GM19035 (cell line): ENCODE measurements at regions not wholly inside any gene's neighbourhood (a gene's known extent, or its start where the extent isn't known, plus 50 kb on each side); places are given as distances from the start of the nearest gene placed in this dataset.

Experiments used
- ATAC-seq: cut with Tn5 transposase; IDR thresholded peaks from one replicate; pipeline ENCODE4 v1.9.1; 2021; ENCODE audit not compliant: unreplicated experiment

DNA sequence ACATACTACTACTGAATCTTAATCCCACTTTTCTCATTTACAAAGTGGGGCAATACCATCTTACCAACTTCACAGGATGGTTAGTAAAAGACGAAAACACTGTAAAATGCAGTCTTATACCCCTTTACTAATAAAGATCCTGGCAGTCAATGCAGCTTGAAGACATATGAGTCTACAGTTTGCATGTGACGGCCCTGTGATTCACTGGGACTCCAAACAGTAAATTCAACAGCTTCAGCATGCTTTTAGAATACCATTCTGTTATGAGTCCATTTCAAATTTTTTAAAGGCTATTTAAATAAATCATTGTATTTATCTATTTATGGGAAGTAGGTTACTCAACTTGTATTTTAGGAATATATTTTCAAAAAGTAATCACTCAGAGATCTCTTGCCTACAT, 629.1 kb downstream of the LIG4 start:
- ATAC-seq = no peak

DNA sequence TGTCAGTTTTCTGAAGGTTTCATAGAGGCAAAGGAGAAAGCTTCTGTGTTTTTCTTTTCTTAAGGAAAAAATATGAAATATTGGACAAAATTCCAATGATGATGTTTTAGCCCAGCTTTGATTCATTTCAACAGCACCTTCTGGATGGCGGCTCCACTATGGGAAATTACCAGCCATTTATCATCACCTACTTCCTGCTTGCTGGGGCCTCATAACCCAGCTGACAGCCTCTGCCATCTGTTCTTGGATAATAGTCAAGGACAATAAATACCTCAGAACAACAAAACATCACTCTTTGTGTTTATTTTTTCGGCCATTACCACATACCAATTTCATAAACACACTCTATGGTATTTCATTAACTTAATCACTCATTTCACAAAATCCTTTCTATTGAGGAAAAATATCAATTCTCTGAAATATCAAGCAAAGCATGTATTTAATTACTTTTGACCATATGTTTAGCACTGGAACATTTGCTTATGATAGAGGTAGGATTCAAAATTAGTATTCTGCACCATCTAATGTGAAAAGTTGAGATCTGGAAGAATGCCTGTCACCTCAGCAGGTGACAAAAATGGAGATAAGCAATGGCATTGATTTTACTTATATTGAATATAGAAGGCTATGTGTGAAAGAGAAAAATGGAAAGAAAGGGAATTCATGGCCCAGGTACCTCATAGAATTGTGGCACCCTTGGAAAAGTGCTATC, 629.7 kb downstream of the LIG4 start:
- ATAC-seq = no peak

DNA sequence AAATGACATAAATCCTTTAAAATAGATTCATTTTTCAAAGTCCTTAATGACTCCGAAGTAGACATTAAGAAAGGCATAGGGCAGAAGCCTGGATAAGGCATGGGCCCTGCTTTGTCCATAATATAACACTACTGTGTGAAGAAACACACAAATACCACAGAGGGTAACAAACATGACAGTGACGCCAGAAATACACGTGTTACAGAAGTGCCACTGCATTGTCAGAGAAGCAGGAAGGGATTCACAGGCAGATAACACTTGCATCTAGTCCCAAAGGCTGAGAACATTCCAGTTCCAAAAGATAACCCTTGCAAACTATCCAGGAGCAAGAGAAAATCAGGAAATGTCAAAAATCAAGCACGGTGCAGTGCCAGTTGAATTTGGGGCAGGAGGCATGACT, 633.2 kb downstream of the LIG4 start:
- no peak for ATAC-seq

DNA sequence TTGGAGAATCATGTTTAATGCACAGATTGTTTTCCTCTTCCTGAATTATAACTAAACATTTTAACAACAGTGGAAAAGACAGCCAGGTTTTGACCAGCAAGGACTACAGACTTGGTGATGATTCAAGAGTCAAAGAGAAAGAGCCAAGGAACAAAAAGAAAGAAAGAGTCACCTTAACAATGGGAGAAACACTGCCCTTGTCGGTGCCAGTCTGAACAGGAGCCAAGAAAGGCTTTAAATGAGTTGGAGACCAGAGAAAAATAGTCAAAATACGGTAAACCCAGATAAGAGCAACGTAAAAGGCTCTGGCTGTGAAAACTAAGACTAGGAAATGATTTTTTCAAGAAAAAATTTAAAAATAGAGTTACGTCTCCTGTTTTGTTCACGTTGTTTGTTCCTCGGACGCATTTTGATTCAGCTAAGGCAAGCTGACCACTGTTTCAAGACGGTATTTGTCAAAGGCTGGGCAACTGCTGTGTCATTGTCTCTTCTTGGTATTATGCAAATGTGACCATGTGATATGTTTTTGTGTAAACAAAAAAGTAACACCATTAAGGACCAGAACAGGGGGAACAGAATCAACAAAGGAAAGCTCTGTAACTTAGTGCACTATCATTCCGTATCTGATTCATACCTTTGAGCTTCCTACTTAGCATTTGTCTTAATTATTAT, 634.5 kb downstream of the LIG4 start:
- no peak for ATAC-seq

DNA sequence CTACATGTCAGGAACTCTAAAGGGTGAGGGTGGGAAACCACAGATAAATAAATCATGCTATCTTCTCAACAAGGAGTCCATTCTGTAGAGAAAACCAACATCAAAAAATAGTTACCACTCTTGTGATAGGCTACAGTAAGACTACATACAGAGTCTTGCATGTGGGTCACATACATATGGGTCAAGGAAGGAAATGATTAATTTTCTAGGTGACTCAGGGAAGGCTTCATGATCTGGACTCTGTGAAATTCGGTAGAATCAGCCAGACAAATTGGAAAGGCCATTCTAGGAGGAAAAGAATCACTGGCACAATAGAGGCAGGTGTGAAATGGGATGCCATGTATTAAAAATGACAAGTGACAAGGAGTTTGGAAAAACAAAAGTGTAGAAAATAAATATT, 638.9 kb downstream of the LIG4 start:
- ATAC-seq = no peak

DNA sequence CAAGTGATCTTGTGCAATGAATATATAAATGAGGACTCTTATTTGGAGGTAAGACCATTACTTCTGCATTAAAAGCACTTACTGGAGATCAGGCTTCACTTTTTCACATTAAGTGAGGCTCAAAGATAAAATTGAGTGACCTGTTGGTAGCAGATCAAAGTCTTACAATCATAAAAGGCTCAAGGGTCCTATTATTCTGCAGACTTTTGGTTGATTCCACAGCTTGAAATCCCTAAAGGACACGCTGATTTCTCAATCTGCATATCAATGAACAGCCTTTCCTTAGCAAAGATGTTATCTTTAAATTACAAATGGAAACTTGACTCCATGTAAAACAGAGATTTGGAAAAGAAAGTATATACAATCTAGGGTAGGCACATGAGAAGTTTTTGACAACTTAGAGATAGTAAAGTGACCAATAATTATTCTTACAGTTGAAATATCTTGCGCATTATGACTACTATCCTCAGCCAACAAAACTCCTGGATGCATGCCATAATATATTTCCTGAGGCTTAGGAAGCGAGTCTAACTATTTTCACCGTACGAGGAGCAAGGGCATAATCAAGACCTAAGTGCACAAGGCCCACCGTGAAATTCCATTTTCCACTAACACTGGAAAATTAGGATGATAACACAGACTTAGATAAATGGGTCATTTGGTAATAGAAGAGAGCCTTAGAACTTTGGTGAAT, 640.7 kb downstream of the LIG4 start:
- no peak for ATAC-seq

DNA sequence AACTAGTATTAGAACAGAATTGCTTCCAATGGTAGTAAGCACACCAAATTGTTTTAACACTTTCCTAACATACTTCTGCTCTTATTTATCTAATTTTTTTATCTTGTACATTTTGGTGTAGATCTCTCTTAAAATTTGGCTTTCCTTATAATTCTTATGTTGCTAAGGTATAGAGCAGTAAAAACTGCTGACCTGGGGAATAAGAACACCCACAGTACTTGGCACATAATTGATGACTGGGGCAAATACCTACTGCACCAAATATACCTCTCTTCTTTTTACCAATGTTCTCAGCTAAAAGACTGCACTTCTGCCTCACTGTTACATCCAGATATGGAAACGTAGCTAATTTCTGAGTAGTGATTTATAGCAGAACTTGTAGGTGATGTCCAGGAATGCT, 642.2 kb downstream of the LIG4 start:
- no peak for ATAC-seq

DNA sequence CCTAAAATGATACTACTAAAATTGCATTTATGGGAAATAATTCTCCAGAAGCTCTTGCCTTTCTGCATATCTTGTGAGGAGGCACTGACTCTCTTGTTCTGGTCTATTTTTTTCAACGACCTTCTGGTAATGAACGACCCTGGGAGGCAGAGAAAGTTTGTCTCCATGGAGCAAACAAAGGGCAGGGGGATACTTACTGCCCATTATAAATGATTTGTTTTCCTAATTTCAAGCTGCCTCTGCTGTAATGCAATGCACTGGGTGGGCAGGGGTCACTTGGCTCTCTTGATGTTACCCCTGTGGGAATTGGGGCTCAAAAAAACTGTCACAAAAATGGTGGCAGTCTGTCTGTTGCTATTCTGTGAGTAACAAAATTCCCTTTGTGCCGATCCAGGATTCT, 643.2 kb downstream of the LIG4 start:
- no peak for ATAC-seq

DNA sequence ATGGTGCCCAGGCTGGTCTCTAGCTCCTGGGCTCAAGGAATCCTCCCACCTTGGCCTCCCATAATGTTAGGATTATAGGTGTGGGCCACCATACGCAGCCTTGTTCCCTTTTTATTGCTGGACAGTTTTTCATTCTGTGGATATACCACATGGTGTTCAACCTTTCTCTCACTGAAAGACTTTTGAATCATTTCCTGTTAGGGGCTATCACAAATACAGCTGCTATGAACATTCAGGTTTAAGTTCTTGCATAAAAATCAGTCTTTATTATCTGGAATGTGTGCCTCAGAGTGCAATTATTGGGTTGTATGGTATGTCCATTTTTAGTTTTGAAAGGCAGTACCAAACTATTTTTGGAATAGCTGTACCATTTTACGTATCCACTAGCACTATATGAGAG, 647.2 kb downstream of the LIG4 start:
- ATAC-seq = no peak

DNA sequence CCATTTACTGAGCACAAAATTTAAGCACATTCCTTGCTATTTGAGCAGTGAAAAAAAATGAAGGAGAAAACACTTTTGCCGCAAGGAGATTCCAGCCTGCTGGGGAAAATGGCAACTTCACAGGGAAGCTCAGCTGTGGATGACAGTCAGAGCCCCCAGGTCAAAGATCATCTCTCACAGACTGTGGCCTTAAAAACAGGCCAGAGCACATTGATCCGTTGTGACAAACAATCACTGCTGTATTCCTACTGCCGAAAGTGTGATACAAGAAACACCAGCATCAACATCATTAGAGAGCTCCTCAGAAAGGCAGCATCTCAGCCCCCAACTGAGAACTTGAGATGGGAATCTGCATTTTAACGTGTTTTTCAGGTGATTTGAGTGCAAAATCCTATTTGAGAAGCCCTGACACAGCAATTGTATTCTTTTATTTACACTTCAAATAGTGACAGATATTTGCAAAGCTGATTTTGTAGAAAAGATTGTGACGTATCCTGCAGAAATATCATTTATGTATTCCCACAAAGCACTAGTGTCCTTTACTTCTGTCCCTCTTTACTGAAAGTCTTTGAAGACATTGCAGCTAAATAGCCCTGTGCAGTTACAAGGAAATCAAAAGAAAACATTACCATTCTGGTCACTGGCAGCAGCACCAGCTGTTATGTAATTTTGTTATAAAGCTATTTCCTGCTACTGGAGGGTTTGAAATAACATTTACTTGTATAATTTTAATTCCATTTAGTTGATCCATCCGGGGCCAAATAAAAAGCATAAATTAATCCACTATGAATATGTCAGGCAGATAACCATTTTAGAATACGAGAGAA, 652.0 kb downstream of the LIG4 start:
- no peak for ATAC-seq

DNA sequence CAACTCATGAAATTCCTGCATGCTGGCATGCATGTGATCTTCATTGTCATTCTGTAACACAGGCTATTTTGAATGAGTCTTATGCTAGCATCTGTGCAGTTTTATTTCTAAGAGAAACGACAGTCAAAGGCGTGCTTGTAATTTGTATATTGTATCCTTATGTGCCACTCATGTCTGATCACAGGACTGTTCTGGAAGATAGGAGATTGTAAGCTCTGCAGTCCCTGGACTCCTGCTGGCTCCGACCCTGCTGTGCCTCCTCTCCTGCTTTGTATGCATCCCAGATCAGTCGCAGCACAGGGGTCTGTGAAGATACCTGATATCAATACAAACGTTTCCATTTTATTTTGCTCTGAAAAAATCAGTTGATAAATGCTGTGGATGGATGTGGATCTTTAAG, 653.1 kb downstream of the LIG4 start:
- no peak for ATAC-seq

DNA sequence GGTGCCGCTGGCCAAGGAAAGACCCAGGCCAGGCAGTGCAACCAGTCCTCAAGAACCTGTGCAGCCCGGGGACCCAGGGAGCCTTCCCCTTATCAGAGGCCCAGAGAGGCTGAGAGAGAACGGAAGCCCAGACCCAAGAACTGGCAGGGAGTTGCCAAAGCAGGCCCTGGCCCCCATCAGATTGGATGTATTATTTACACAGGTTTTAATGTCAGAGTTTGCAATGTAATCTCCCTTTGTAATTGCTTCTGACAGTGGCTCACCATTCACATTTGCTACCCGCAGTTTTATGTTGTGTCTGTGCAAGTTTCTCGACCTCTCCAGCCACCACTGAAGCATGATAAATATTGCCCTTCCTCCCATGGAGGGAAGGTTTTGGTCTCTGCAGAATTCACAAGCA, 660.9 kb downstream of the LIG4 start:
- ATAC-seq = no peak

DNA sequence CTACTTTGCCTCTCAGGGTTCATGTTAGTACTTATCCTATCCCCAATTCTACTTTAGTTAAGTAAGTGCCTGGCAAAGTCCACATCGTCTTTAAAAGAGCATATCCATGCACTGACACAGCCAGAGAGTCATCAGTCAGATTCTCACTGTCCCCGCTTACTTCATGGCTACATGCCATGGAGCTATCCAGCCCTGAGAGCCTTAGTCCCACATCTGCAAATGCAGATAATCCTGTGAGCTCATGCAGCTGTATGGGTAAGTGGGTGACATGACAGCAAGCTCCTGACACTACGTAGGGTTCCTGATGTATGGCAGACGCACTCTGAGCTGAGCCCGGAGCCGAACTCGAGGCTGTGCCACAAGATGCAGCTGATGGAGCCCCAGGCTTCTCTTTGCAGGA, 661.5 kb downstream of the LIG4 start:
- no peak for ATAC-seq

DNA sequence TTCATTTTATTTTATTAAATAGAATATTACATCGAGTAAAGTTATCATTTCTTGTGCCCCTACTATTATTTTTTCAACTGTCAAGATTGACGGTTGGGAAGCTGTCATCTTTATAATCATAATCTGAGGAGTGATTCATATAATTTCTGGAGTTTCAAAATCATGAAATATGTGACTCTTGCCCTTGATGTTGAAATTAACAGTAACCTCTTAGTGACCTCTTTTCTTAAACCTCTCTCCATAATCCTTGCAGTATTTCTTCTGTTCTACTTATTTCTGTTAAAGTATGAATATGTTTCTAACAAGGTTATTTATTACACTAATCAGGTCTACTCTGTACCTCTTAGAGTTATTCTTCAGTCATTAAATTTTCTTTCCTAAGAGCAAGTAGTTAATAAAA, 663.8 kb downstream of the LIG4 start:
- no peak for ATAC-seq

DNA sequence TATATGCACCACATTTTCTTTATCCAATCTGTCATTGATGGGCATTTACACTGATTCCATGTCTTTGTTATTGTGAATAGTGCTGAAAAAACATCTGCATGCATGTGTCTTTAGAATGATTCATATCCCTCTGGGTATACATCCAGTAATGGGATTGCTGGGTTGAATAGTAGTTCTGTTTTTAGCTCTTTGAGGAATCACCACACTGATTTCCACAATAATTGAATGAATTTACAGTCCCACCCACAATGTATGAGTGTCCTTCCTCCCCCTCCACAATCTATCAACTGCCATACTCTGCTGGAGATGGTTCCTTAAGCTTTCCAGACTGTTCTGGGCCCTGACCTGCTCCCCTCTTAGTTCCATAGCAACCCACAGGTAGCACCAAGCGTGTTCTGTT, 667.0 kb downstream of the LIG4 start:
- no peak for ATAC-seq

DNA sequence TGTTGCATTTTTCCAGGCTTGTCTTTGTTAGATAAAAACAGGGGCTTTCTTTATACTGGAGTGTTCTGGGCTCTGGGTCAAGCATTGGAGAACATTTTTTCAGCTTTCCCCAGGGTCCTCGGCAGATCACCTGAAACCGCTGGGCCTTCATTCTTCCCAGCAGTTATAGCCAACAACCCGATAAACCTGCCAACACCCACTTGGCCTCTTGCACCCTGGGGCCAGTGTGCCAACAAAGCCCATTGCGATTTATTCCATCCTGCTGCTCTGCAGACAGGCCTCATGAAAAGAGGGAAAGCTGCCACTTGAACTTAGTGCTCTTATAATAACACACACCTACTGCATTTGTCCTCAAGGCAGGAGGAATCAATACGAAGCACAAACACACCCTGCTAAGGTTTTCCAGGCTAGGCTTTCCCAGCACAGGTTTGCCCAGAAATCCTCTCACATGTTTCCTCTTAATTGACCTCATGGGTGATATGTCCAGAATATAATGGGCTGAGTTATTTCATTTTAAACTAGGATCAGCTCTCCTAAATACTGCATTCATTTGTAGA, 669.3 kb downstream of the LIG4 start:
- ATAC-seq = no peak

DNA sequence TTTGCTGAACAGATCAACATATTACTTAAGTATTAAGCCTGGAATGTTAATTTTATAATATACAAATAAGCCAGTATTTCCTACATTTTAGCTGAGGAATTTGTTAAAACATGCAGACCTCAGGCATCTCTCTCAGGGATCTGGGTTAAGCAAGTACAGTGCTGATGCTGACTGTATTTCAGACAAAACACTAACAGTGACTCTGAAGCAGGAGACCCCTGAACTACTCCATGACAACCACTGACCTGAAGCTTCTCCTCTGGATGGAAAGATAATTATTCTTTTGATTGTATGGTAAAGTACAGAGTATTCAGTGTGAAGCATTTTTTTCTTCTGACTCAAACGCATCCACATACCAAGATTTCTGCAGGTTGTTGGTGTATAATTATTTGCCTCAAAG, 680.8 kb downstream of the LIG4 start:
- ATAC-seq = no peak

DNA sequence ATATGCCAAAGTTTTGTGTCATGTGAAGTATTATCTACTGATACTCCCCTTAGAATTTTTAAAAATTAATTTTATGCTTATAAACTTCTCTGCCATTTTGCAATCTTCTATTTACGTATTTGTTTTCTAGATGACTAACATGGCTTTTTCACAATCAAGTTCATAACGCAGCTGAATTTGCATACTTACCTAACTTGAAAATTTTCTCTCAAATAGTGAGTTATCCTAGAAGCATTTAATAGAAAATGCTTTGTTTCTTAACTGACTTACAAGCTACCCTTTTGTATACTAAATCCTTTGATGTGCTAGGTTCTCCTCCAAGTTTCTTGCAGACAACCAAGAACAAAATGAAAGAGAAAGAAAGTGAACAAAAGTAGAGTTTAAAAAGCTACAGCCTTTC, 683.5 kb downstream of the LIG4 start:
- no peak for ATAC-seq

DNA sequence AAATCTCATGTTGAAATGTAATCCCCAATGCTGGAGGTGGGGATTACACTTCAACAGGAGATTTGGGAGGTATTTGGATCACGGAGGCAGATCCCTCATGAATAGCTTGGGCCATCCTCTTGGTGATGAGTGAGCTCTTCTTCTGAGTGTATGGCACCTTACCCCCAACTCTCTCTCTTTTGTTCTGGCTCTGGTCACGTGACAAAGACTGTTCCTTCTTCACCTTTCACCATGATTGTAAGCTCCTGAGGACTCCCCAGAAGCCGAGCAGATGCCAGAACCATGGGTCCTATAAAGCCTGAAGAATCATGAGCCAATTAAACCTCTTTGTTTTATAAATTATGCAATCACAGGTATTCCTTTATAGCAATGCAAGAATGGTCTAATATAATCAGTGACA, 684.2 kb downstream of the LIG4 start:
- ATAC-seq = no peak

DNA sequence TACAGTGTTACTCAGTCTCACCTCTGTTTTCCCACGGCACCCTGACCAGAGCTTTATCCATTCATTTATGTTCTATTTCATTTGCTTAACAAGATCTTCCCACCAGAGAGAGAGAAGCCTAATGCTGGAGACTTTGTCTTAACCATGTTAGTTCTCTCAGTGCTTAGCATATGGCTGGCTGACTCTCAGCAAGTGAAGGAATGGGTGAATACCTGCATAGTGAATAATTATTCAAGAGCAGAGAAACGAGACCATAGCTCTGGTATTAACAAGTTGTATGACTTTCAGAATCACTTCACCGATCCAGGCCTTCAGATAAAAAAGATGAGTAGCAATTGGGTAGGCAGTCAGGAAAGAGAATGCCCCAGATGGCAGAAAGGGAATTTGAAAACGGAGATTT, 686.3 kb downstream of the LIG4 start:
- no peak for ATAC-seq

DNA sequence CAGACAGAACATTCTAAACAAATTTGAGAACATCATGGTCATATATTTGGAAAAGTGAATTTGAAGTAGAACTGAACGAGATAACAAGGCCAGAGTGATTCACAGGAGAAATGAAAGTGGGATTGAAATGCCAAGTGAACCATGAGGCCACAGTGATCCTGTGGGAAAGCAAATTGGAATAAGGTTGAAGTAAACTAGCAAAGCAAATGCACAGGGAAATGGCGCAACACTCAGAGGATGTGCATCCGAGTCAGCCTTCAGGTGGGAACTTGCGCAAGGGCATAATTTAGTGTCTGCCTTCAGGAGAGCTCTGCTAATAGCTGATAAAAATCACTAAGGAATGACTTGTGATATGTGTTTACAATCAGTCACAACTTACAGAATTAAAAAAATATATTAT, 696.6 kb downstream of the LIG4 start:
- ATAC-seq = no peak
